Cardiac muscle cell (in vitro differentiated cells and primary cell): ENCODE measurements at regions not wholly inside any gene's neighbourhood (a gene's known extent, or its start where the extent isn't known, plus 50 kb on each side); places are given as distances from the start of the nearest gene placed in this dataset.

Experiments used
- DNase-seq, 2 donors: peaks; one replicate each; pipeline versions ENCODE4 v3.0.0 to v3.0.0-alpha.2; 2010 to 2017; ENCODE audit warnings: low read depth in 1 of 2, low spot score in 1 of 2
- H3K27ac ChIP-seq: fragments of 200-600 bp; sonication (generic); 2 replicates; pipeline ENCODE4 v1.5.1; 2016
- H3K27me3 ChIP-seq: fragments of 200-600 bp; sonication (generic); 2 replicates; pipeline ENCODE4 v1.6.0; 2016; ENCODE audit warnings: control low read depth
- H3K36me3 ChIP-seq: fragments of 200-600 bp; sonication (generic); 2 replicates; pipeline ENCODE4 v1.5.1; 2016; ENCODE audit warnings: control low read depth
- H3K4me1 ChIP-seq: fragments of 200-600 bp; sonication (generic); 2 replicates; pipeline ENCODE4 v1.8.1; 2017; ENCODE audit warnings: low read depth, mild to moderate bottlenecking, mixed run types
- H3K4me3 ChIP-seq: fragments of 200-600 bp; sonication (generic); 2 replicates; pipeline ENCODE4 v1.5.1; 2016; ENCODE audit warnings: mild to moderate bottlenecking
- H3K9me3 ChIP-seq: fragments of 200-600 bp; sonication (generic); 2 replicates; pipeline ENCODE4 v1.5.1; 2017; ENCODE audit warnings: low read depth, mild to moderate bottlenecking, control low read depth
- TF ChIP-seq, protein P1 (sequence below): IDR thresholded peaks from 2 replicates; pipeline ENCODE4 v1.5.1; 2012; ENCODE audit warnings: low read depth, mild to moderate bottlenecking, low read length

DNA sequence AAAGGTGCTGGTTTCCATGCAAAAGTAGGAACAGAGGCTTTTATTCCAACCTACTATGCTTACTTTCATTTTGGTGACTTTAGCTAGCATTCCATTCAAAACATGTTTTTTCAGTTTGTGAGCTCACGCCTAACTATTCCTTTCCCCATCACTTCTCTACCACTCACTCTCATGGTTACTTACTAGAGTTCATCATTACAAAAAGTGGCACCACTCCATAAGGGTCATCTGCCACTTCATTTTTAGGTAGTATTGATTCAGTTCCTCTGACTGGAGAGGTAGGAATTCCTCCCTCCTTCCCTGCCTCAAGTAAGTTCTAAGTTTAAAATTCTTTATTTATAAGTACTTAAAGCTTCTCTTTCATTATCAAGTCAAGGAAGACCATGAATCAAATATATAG, 543.1 kb downstream of the HTR7 start:
- Histone ChIP-seq H3K4me3 (no peak overlapping the region), H3K27me3 (no peaks in the 10 kb centered on the region), H3K9me3 (no peaks in the 10 kb centered on the region), H3K36me3 (no peaks in the 10 kb centered on the region), H3K27ac (no peak overlapping the region), H3K4me1 (no peaks in the 10 kb centered on the region)
- TF ChIP-seq, protein P1, sequence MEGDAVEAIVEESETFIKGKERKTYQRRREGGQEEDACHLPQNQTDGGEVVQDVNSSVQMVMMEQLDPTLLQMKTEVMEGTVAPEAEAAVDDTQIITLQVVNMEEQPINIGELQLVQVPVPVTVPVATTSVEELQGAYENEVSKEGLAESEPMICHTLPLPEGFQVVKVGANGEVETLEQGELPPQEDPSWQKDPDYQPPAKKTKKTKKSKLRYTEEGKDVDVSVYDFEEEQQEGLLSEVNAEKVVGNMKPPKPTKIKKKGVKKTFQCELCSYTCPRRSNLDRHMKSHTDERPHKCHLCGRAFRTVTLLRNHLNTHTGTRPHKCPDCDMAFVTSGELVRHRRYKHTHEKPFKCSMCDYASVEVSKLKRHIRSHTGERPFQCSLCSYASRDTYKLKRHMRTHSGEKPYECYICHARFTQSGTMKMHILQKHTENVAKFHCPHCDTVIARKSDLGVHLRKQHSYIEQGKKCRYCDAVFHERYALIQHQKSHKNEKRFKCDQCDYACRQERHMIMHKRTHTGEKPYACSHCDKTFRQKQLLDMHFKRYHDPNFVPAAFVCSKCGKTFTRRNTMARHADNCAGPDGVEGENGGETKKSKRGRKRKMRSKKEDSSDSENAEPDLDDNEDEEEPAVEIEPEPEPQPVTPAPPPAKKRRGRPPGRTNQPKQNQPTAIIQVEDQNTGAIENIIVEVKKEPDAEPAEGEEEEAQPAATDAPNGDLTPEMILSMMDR, result no peak
- no peak for DNase-seq

DNA sequence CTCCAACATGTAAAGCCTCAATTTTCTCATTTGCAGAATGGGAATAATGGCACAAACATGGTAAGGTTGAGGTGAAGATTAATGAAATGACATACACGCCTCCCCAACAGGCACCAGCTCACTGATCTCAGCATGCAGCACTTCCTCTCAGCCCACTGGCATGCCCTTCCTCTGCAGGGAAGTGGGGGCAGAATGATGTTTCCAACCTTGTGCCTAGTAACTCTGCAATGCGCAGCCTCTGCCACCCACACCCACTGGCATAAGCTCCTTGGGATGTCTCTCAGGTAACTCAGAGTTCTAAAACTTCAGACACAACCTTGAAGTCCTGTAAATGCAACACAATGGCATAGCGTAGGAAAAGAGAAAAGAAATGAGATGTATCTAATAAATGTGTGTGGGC, 540.7 kb downstream of the HTR7 start:
- DNase-seq, result no peak

DNA sequence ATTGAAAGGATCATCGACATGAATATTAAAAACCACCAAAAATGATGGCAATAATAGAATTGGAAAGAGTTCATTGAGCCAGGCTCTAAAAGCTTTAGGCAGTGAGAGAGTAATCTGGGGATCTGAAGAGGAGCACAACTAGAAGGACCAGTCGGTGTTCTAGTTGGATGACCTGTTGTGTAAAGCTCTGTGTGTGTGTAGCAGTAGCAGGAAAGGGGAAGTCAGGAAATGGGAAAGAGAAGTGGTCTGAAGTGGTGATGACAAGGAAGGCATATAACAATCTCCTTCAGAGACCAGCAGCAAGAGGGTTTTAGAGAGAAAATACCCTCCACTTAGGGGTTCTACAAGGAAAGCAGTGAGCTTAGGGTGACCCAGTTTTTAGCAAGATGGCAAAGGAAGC, 539.2 kb downstream of the HTR7 start:
- DNase-seq, result no peak
- TF ChIP-seq, protein P1, result no peak
- Histone ChIP-seq H3K36me3 (no peaks in the 10 kb centered on the region), H3K27ac (no peak overlapping the region), H3K9me3 (no peaks in the 10 kb centered on the region), H3K4me3 (no peak overlapping the region), H3K27me3 (no peaks in the 10 kb centered on the region), H3K4me1 (no peaks in the 10 kb centered on the region)

More for the DNA sequence above, 540.7 kb downstream of the HTR7 start:
- no peak overlapping the region for H3K27ac ChIP-seq
- no peaks in the 10 kb centered on the region for H3K4me1 ChIP-seq
- no peaks in the 10 kb centered on the region for H3K36me3 ChIP-seq
- TF ChIP-seq, protein P1, result no peak
- no peaks in the 10 kb centered on the region for H3K9me3 ChIP-seq
- no peak overlapping the region for H3K4me3 ChIP-seq
- H3K27me3 ChIP-seq, result no peaks in the 10 kb centered on the region

DNA sequence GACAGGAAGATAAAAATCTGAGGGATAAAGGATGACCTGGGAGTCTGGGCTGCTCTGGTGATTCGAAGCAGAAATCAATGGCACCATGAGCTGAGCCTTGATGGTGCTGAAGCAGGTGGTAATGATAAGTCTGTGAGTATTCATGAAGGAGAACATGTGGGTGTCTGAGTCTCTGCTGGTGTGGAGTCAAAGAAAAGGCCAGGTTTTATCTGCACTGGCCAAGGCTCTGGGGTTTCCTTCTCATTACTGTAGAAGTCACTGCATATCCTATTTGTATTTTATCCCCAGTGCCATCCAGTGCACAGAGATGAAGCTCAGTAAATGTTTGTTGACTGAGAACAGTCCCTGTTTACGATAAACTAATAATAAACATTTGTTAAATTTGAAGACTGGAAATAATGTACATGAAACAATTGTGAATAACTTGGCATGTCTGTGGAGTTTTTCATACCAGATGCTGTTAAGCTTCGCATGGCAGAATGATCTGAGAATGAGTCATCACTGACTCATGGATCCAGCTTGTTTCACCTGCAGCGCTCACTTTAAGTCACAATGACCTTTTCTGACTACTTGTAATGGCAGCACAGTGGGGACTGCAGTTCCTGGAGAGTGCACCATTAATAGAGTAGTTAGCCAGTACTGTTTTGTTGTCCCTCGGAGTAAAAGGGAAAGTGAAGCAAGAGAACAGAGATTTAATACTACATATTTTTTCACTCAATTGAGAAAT, 538.5 kb downstream of the HTR7 start:
- no peaks in the 10 kb centered on the region for H3K9me3 ChIP-seq
- no peak overlapping the region for H3K4me3 ChIP-seq
- H3K27ac ChIP-seq, result no peak overlapping the region
- no peaks in the 10 kb centered on the region for H3K36me3 ChIP-seq
- H3K4me1 ChIP-seq, result no peaks in the 10 kb centered on the region
- no peaks in the 10 kb centered on the region for H3K27me3 ChIP-seq
- peak; percentile 8 to 81 for DNase-seq
- TF ChIP-seq, protein P1, result no peak

DNA sequence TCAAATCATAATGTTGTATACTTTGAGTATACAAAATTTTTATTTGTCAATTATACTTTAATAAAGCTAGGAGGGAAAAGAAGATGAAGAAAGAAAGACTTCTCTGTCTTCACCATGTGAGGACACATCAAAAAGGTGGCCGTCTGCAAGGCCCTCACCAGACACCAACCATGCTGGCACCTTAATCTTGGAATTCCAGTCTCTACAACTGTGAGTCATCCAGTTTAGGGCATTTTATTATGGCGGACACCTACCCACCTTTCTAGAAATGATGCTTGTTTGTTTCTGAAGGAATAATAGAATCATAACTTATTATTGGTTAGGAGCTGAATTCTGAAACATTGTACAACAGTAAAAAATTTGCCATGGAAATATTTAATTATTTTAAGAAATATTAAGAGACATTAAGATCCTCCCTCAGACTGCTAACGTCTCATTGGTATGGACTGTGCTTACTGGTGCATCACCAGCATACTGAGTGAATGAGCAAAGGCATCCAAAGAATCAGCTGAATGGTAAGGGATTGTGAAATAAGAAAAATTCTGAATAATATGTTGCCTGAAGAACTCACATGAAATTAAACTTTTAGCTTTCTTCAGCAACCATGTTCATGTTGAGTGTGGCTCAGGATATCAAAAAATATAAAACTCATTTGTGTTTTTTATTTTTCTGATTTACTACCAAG, 536.6 kb downstream of the HTR7 start:
- TF ChIP-seq, protein P1, result no peak
- Histone ChIP-seq H3K9me3 (no peaks in the 10 kb centered on the region), H3K27me3 (no peaks in the 10 kb centered on the region), H3K4me3 (no peak overlapping the region), H3K27ac (no peak overlapping the region), H3K36me3 (no peaks in the 10 kb centered on the region), H3K4me1 (no peaks in the 10 kb centered on the region)
- DNase-seq, result peak in 1 of 2 donors; percentile 61
